Body of pancreas (tissue), 4 donors: ENCODE measurements at regions not wholly inside any gene's neighbourhood (a gene's known extent, or its start where the extent isn't known, plus 50 kb on each side); places are given as distances from the start of the nearest gene placed in this dataset.
A peak's percentile ranks its signal among the peaks of the same experiment; 100 is the strongest.
"Not testable (repeated sequence)": the region's sequence is repeated elsewhere in the genome, so short reads cannot be mapped to it uniquely, and the experiment has no call there.

Experiments
- ATAC-seq: fragments of 150-250 bp; one replicate; pipeline ENCODE4 v1.9.1; 2016
- DNase-seq, 4 donors: peaks; one replicate each; pipeline ENCODE4 v3.0.0-alpha.2; 2019
- H3K27ac ChIP-seq, 4 donors: fragments of 200-600 bp; sonication (generic); 1 replicate in 3 of 4; 2 replicates in 1 of 4; pipeline versions ENCODE4 v1.5.1 to v1.6.1; 2016 to 2019; ENCODE audit warnings: mild to moderate bottlenecking in 1 of 4, mixed read lengths in 1 of 4, moderate library complexity in 1 of 4
- H3K27me3 ChIP-seq, 2 donors: fragments of 200-600 bp; sonication (generic); one replicate each; pipeline ENCODE4 v1.6.0; 2016; ENCODE audit warnings: mild to moderate bottlenecking in 1 of 2
- H3K36me3 ChIP-seq, 2 donors: fragments of 200-600 bp; sonication (generic); replicated peaks in 1 of 2; 2 replicates each; pipeline ENCODE4 v1.5.1; 2016; ENCODE audit warnings: low read depth in 2 of 2; ENCODE audit not compliant: insufficient read depth in 1 of 2
- H3K4me1 ChIP-seq: fragments of 200-600 bp; sonication (generic); one replicate; pipeline ENCODE4 v1.6.0; 2016
- H3K4me3 ChIP-seq, 2 donors: fragments of 200-600 bp; sonication (generic); 1 replicate in 1 of 2; 2 replicates in 1 of 2; pipeline ENCODE4 v1.5.1; 2016 to 2019
- H3K9me3 ChIP-seq, 3 donors: fragments of 200-600 bp; sonication (generic); 1 replicate in 2 of 3; 2 replicates in 1 of 3; pipeline ENCODE4 v1.5.1; 2016
- CTCF ChIP-seq, 7 experiments: fragments of 450-650 bp in 4 of 7; fragments of 200-600 bp in 3 of 7; sonication (generic) in 3 of 7; IDR thresholded peaks; one replicate each; pipeline ENCODE4 v1.5.1; 2016 to 2019; ENCODE audit warnings: antibody characterized with exemption in 7 of 7
- POLR2A ChIP-seq, 3 donors: fragments of 450-650 bp; IDR thresholded peaks; one replicate each; pipeline ENCODE4 v1.6.1; 2016; ENCODE audit warnings: antibody characterized with exemption in 3 of 3, mild to moderate bottlenecking in 2 of 3
- WGBS, 2 donors: methylation state at CpG; one replicate each; pipeline ENCODE4 v1.1.5; 2017; 5-methylcytosine and 5-hydroxymethylcytosine counted together
- intact Hi-C: fragments of 100-400 bp; cut with DNase I; formaldehyde crosslinking; loops from one replicate; pipeline ENCODE4 v1.15.1; 2023

- Histone ChIP-seq H3K9me3 (peaks cover 0 to 23% (median 0%) of the 10 kb centered on the region in 3 donors), H3K4me1 (peaks cover 13% of the 10 kb centered on the region), H3K27ac (no peak overlapping the region), H3K4me3 (no peak overlapping the region), H3K27me3 (no peaks in the 10 kb centered on the region), H3K36me3 (no peaks in the 10 kb centered on the region)
- DNase-seq, result no peak
- TF ChIP-seq CTCF (IDR thresholded peaks at IDR 0.05) (no peak), POLR2A (IDR thresholded peaks at IDR 0.05) (no peak)
- intact Hi-C loops, result no loop called here
- 66 to 74% methylated on average over 6 of the region's 6 CpGs for WGBS, 2 donors
- ATAC-seq, result no peak
Measured at GRCh38 chr5:86465052-86465838, 152.5 kb upstream of the COX7C start.

- H3K4me3 ChIP-seq, ATAC-seq, H3K4me1 ChIP-seq, H3K27me3 ChIP-seq, H3K36me3 ChIP-seq, DNase-seq, intact Hi-C loops, H3K27ac ChIP-seq: not testable (repeated sequence)
- WGBS, 2 donors, result 97 to 99% methylated on average over 14 to 23 of the region's 23 CpGs
- H3K9me3 ChIP-seq, result peaks cover 0 to 23% (median 0%) of the 10 kb centered on the region in 3 donors
Measured at GRCh38 chr5:86466721-86467120, 151.0 kb upstream of the COX7C start.

- WGBS, 2 donors, result 23 to 29% methylated on average over 2 of the region's 2 CpGs
- Histone ChIP-seq H3K4me3 (no peak overlapping the region), H3K27ac (no peak overlapping the region), H3K27me3 (no peaks in the 10 kb centered on the region), H3K4me1 (no peaks in the 10 kb centered on the region), H3K36me3 (no peaks in the 10 kb centered on the region), H3K9me3 (no peaks in the 10 kb centered on the region)
- TF ChIP-seq POLR2A (IDR thresholded peaks at IDR 0.05) (no peak), CTCF (IDR thresholded peaks at IDR 0.05) (no peak)
- DNase-seq (no peak), ATAC-seq (no peak)
- intact Hi-C loops, result no loop called here
Measured at GRCh38 chr5:86482008-86482407, 135.7 kb upstream of the COX7C start.

GRCh38 chr5:86493777-86494176 is 124.0 kb upstream of the COX7C start:
- DNase-seq (no peak), ATAC-seq (no peak)
- intact Hi-C loops, result no loop called here
- TF ChIP-seq POLR2A (IDR thresholded peaks at IDR 0.05), result no peak
- TF ChIP-seq CTCF (IDR thresholded peaks at IDR 0.05), result no peak
- Histone ChIP-seq H3K36me3 (no peaks in the 10 kb centered on the region), H3K27ac (no peak overlapping the region), H3K9me3 (no peaks in the 10 kb centered on the region), H3K4me3 (no peak overlapping the region), H3K27me3 (no peaks in the 10 kb centered on the region), H3K4me1 (no peaks in the 10 kb centered on the region)
- WGBS, 2 donors, result 65 to 66% methylated on average over 1 of the region's 1 CpG

GRCh38 chr5:86500947-86501346 is 116.8 kb upstream of the COX7C start:
- Histone ChIP-seq H3K9me3 (no peaks in the 10 kb centered on the region), H3K27me3 (no peaks in the 10 kb centered on the region), H3K27ac (no peak overlapping the region), H3K4me1 (no peaks in the 10 kb centered on the region), H3K4me3 (no peak overlapping the region), H3K36me3 (no peaks in the 10 kb centered on the region)
- no peak for DNase-seq
- intact Hi-C loops, result no loop called here
- ATAC-seq, result no peak
- WGBS, 2 donors, result 48 to 57% methylated on average over 1 of the region's 1 CpG
- peak in 3 of 7 experiments; percentile 1 to 12 (median 6) for TF ChIP-seq CTCF (IDR thresholded peaks at IDR 0.05)
- TF ChIP-seq POLR2A (IDR thresholded peaks at IDR 0.05), result no peak
